Gastrocnemius medialis (tissue), 4 donors: ENCODE measurements at regions not wholly inside any gene's neighbourhood (a gene's known extent, or its start where the extent isn't known, plus 50 kb on each side); places are given as distances from the start of the nearest gene placed in this dataset.
"Not testable (repeated sequence)": the region's sequence is repeated elsewhere in the genome, so short reads cannot be mapped to it uniquely, and the experiment has no call there.

Experiments
- ATAC-seq, 2 donors: fragments of 150-250 bp; one replicate each; pipeline ENCODE4 v1.9.1; 2016
- DNase-seq, 2 donors: peaks; one replicate each; pipeline ENCODE4 v3.0.0-alpha.2; 2019
- H3K27ac ChIP-seq, 4 donors: fragments of 200-600 bp; sonication (generic); 1 replicate in 1 of 4; 2 replicates in 3 of 4; pipeline ENCODE4 v1.5.1; 2016 to 2018; ENCODE audit warnings: mild to moderate bottlenecking in 2 of 4, moderate library complexity in 1 of 4
- H3K27me3 ChIP-seq, 3 donors: fragments of 200-600 bp; sonication (generic) in 2 of 3; 1 replicate in 1 of 3; 2 replicates in 2 of 3; pipeline versions ENCODE4 v1.5.1 to v1.6.0; 2016 to 2019; ENCODE audit warnings: mild to moderate bottlenecking in 1 of 3, moderate library complexity in 1 of 3
- H3K36me3 ChIP-seq, 2 donors: fragments of 200-600 bp; sonication (generic) in 1 of 2; one replicate each; pipeline ENCODE4 v1.5.1; 2017 to 2018
- H3K4me1 ChIP-seq, 2 donors: fragments of 200-600 bp; sonication (generic) in 1 of 2; one replicate each; pipeline ENCODE4 v1.5.1; 2016 to 2017; ENCODE audit warnings: mild to moderate bottlenecking in 2 of 2
- H3K4me3 ChIP-seq, 4 donors: fragments of 200-600 bp; sonication (generic) in 3 of 4; 1 replicate in 1 of 4; 2 replicates in 3 of 4; pipeline ENCODE4 v1.5.1; 2016 to 2019; ENCODE audit warnings: mild to moderate bottlenecking in 2 of 4
- H3K9me3 ChIP-seq, 3 donors: fragments of 200-600 bp; sonication (generic) in 2 of 3; 1 replicate in 1 of 3; 2 replicates in 2 of 3; pipeline ENCODE4 v1.5.1; 2016 to 2019
- POLR2A ChIP-seq, 2 donors: fragments of 450-650 bp; IDR thresholded peaks; one replicate each; pipeline ENCODE4 v1.6.1; 2017; ENCODE audit warnings: antibody characterized with exemption in 2 of 2, mild to moderate bottlenecking in 2 of 2, moderate library complexity in 2 of 2
- in situ Hi-C, 4 donors: fragments of 200-750 bp; cut with MboI; loops; one replicate each; pipeline versions ENCODE4 v1.15.0 to v1.8.0; 2017; ENCODE audit warnings: low sequenced_read_pairs in 4 of 4
- intact Hi-C: fragments of 100-400 bp; cut with DNase I; formaldehyde crosslinking; loops from one replicate; pipeline ENCODE4 v1.15.1; 2023; ENCODE audit warnings: low total_unique reads
- TF ChIP-seq, protein P1 (sequence below), 5 experiments: fragments of 450-650 bp in 3 of 5; fragments of 200-600 bp in 2 of 5; sonication (generic) in 2 of 5; IDR thresholded peaks in 4 of 5; conservative IDR thresholded peaks in 1 of 5; 1 replicate in 4 of 5; 2 replicates in 1 of 5; pipeline ENCODE4 v1.5.1; 2016 to 2019; ENCODE audit warnings: antibody characterized with exemption in 5 of 5, mild to moderate bottlenecking in 3 of 5, moderate library complexity in 3 of 5

DNA sequence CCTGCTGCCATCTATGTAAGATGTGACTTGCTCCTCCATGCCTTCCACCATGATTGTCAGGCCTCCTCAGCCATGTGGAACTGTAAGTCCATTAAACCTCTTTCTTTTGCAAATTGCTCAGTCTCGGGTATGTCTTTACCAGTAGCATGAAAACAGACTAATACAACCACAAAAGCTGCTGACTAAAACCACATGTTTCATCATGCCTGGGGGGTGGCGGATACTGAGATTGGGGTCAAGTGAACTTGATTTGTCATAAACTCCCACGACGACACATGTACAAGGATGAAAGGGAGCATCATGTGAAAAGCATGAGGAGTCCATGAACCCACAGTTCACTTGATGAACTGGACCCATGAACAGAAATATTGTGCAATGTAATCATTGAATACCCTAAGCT lies 134.9 kb upstream of the ANK3 start:
- Histone ChIP-seq H3K27me3 (no peaks in the 10 kb centered on the region), H3K27ac (no peak overlapping the region), H3K4me1 (no peaks in the 10 kb centered on the region), H3K4me3 (no peak overlapping the region), H3K9me3 (no peaks in the 10 kb centered on the region), H3K36me3 (no peaks in the 10 kb centered on the region)
- in situ Hi-C loops (no loop called here), intact Hi-C loops (no loop called here)
- no peak for ATAC-seq
- TF ChIP-seq, protein P1, sequence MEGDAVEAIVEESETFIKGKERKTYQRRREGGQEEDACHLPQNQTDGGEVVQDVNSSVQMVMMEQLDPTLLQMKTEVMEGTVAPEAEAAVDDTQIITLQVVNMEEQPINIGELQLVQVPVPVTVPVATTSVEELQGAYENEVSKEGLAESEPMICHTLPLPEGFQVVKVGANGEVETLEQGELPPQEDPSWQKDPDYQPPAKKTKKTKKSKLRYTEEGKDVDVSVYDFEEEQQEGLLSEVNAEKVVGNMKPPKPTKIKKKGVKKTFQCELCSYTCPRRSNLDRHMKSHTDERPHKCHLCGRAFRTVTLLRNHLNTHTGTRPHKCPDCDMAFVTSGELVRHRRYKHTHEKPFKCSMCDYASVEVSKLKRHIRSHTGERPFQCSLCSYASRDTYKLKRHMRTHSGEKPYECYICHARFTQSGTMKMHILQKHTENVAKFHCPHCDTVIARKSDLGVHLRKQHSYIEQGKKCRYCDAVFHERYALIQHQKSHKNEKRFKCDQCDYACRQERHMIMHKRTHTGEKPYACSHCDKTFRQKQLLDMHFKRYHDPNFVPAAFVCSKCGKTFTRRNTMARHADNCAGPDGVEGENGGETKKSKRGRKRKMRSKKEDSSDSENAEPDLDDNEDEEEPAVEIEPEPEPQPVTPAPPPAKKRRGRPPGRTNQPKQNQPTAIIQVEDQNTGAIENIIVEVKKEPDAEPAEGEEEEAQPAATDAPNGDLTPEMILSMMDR (IDR thresholded peaks at IDR 0.05 in 4 of 5, conservative IDR thresholded peaks at IDR 0.05 in 1 of 5), result no peak
- no peak for TF ChIP-seq POLR2A (IDR thresholded peaks at IDR 0.05)
- no peak for DNase-seq

DNA sequence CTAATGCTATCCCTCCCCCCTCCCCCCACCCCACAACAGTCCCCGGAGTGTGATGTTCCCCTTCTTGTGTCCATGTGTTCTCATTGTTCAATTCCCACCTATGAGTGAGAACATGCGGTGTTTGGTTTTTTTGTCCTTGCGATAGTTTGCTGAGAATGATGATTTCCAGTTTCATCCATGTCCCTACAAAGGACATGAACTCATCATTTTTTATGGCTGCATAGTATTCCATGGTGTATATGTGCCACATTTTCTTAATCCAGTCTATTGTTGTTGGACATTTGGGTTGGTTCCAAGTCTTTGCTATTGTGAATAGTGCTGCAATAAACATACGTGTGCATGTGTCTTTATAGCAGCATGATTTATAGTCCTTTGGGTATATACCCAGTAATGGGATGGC lies 133.7 kb upstream of the ANK3 start:
- H3K36me3 ChIP-seq, H3K9me3 ChIP-seq, DNase-seq, H3K27ac ChIP-seq, H3K4me1 ChIP-seq, in situ Hi-C loops, ATAC-seq, H3K4me3 ChIP-seq, intact Hi-C loops, H3K27me3 ChIP-seq: not testable (repeated sequence)

DNA sequence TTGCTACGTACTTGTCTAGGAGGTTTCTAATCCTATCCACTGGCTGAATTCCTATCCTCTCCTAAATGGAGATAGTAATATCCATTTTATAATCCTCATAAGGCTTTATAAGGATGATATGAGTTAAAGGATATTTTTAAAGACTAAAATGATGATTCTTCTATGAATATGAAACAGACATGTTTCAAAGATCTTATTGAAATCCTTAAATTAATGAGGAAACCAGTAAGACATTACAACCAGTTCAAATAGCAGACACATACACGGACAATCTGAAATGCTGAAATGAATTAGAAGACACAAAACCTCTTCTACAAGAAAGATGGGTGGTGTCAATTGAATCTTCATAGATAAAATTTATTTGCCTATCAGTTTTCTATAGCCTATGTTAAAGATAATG lies 132.9 kb upstream of the ANK3 start:
- TF ChIP-seq, protein P1 (IDR thresholded peaks at IDR 0.05 in 4 of 5, conservative IDR thresholded peaks at IDR 0.05 in 1 of 5), result no peak
- TF ChIP-seq POLR2A (IDR thresholded peaks at IDR 0.05), result no peak
- no peaks in the 10 kb centered on the region for H3K9me3 ChIP-seq
- no peaks in the 10 kb centered on the region for H3K27me3 ChIP-seq
- intact Hi-C loops (no loop called here), in situ Hi-C loops (no loop called here)
- DNase-seq (no peak), ATAC-seq (no peak)
- H3K4me1 ChIP-seq, result no peaks in the 10 kb centered on the region
- no peak overlapping the region for H3K27ac ChIP-seq
- H3K4me3 ChIP-seq, result no peak overlapping the region
- H3K36me3 ChIP-seq, result no peaks in the 10 kb centered on the region

DNA sequence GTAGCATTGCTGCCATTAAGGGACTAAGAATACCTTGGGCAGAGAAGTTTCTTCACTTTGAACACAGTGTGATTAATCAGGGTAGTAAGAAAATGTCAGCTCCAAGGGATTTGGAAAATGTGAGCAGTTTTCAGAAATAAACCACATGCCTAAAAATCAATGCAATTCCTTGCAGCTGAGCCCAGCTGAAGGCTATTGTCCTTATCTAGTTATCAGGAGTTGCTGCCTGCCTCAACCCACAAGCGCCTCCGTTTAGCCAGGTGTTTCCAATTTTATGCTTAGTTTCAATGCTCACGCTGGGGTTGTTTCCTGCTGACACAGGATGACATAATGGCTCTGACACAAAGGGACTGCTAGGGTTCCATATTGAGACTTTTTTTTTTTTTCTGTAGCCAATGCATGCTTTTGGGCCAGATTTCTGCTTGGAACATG lies 132.3 kb upstream of the ANK3 start:
- DNase-seq, result no peak
- H3K27ac ChIP-seq, result no peak overlapping the region
- H3K4me3 ChIP-seq, result no peak overlapping the region
- in situ Hi-C loops, result no loop called here
- intact Hi-C loops, result no loop called here
- no peaks in the 10 kb centered on the region for H3K36me3 ChIP-seq
- H3K4me1 ChIP-seq, result no peaks in the 10 kb centered on the region
- H3K27me3 ChIP-seq, result no peaks in the 10 kb centered on the region
- TF ChIP-seq POLR2A (IDR thresholded peaks at IDR 0.05), result no peak
- TF ChIP-seq, protein P1 (IDR thresholded peaks at IDR 0.05 in 4 of 5, conservative IDR thresholded peaks at IDR 0.05 in 1 of 5), result no peak
- no peak for ATAC-seq
- no peaks in the 10 kb centered on the region for H3K9me3 ChIP-seq

DNA sequence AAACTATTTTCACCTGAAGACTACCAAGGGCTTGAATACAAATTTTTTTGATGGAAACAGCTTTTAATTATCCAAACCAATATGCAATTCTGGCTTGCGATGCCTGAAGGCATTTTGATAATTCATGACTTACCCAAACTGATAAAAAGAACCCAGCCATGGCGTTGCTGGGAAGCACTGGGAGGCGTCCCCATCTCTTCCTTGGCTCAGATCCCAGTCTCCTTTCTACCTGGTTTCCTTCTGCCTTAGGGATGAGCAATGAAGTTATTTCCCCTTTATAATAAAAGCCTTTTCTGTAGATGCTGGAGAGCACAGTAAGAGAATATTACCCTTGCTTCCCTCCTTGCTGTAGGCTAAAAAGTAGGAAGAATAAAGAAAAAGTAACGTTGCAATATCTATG lies 129.1 kb upstream of the ANK3 start:
- DNase-seq (no peak), ATAC-seq (no peak)
- intact Hi-C loops (no loop called here), in situ Hi-C loops (no loop called here)
- H3K27me3 ChIP-seq, result no peaks in the 10 kb centered on the region
- H3K4me1 ChIP-seq, result no peaks in the 10 kb centered on the region
- no peak overlapping the region for H3K4me3 ChIP-seq
- TF ChIP-seq, protein P1 (IDR thresholded peaks at IDR 0.05 in 4 of 5, conservative IDR thresholded peaks at IDR 0.05 in 1 of 5), result no peak
- TF ChIP-seq POLR2A (IDR thresholded peaks at IDR 0.05), result no peak
- no peaks in the 10 kb centered on the region for H3K36me3 ChIP-seq
- H3K9me3 ChIP-seq, result no peaks in the 10 kb centered on the region
- H3K27ac ChIP-seq, result no peak overlapping the region
